ENCODE measurements at regions not wholly inside any gene's neighbourhood (a gene's known extent, or its start where the extent isn't known, plus 50 kb on each side); places are given as distances from the start of the nearest gene placed in this dataset.
"Not testable (repeated sequence)": the region's sequence is repeated elsewhere in the genome, so short reads cannot be mapped to it uniquely, and the experiment has no call there.

DNA sequence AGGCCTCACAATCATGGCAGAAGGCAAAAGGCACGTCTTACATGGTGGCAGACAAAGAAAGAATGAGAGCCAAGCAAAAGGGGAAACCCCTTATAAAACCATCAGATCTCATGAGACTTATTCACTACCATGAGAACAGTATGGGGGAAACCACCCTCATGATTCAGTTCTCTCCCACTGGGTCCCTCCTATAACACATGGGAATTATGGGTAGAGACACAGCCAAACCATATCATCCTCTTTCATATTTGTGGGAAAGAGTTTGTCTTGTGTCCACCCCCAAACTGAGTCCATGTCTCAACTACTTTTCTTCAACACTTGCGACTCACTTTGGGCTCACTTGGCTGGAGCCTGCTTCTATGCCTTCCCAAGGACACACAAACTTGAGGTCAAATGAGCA is 162.5 kb downstream of the TTC8 start:
- TF ChIP-seq, protein P1, sequence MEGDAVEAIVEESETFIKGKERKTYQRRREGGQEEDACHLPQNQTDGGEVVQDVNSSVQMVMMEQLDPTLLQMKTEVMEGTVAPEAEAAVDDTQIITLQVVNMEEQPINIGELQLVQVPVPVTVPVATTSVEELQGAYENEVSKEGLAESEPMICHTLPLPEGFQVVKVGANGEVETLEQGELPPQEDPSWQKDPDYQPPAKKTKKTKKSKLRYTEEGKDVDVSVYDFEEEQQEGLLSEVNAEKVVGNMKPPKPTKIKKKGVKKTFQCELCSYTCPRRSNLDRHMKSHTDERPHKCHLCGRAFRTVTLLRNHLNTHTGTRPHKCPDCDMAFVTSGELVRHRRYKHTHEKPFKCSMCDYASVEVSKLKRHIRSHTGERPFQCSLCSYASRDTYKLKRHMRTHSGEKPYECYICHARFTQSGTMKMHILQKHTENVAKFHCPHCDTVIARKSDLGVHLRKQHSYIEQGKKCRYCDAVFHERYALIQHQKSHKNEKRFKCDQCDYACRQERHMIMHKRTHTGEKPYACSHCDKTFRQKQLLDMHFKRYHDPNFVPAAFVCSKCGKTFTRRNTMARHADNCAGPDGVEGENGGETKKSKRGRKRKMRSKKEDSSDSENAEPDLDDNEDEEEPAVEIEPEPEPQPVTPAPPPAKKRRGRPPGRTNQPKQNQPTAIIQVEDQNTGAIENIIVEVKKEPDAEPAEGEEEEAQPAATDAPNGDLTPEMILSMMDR (IDR thresholded peaks at IDR 0.05 in 2 of 3, conservative IDR thresholded peaks at IDR 0.05 in 1 of 3; ENCODE audit: control insufficient read depth in 2 of 3, extremely low read depth in 1 of 3, insufficient read depth in 1 of 3, low read depth in 3 of 3, low read length in 3 of 3): not testable (repeated sequence)
- TF ChIP-seq HDAC2 (IDR thresholded peaks at IDR 0.05); ZNF207 (IDR thresholded peaks at IDR 0.05; ENCODE audit: borderline replicate concordance); POLR2A (IDR thresholded peaks at IDR 0.05; ENCODE audit: low read depth, low read length); TBL1XR1 (IDR thresholded peaks at IDR 0.05; ENCODE audit: low read depth, low read length); JUNB (IDR thresholded peaks at IDR 0.05); CEBPB (IDR thresholded peaks at IDR 0.05; ENCODE audit: borderline replicate concordance in 1 of 2, low read depth in 2 of 2, low read length in 2 of 2); BCL11A (IDR thresholded peaks at IDR 0.05; ENCODE audit: low read depth, low read length): not testable (repeated sequence)
- TF ChIP-seq, protein P2, sequence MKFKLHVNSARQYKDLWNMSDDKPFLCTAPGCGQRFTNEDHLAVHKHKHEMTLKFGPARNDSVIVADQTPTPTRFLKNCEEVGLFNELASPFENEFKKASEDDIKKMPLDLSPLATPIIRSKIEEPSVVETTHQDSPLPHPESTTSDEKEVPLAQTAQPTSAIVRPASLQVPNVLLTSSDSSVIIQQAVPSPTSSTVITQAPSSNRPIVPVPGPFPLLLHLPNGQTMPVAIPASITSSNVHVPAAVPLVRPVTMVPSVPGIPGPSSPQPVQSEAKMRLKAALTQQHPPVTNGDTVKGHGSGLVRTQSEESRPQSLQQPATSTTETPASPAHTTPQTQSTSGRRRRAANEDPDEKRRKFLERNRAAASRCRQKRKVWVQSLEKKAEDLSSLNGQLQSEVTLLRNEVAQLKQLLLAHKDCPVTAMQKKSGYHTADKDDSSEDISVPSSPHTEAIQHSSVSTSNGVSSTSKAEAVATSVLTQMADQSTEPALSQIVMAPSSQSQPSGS (IDR thresholded peaks at IDR 0.05; ENCODE audit: low read length): not testable (repeated sequence)
- TF ChIP-seq, protein P3, sequence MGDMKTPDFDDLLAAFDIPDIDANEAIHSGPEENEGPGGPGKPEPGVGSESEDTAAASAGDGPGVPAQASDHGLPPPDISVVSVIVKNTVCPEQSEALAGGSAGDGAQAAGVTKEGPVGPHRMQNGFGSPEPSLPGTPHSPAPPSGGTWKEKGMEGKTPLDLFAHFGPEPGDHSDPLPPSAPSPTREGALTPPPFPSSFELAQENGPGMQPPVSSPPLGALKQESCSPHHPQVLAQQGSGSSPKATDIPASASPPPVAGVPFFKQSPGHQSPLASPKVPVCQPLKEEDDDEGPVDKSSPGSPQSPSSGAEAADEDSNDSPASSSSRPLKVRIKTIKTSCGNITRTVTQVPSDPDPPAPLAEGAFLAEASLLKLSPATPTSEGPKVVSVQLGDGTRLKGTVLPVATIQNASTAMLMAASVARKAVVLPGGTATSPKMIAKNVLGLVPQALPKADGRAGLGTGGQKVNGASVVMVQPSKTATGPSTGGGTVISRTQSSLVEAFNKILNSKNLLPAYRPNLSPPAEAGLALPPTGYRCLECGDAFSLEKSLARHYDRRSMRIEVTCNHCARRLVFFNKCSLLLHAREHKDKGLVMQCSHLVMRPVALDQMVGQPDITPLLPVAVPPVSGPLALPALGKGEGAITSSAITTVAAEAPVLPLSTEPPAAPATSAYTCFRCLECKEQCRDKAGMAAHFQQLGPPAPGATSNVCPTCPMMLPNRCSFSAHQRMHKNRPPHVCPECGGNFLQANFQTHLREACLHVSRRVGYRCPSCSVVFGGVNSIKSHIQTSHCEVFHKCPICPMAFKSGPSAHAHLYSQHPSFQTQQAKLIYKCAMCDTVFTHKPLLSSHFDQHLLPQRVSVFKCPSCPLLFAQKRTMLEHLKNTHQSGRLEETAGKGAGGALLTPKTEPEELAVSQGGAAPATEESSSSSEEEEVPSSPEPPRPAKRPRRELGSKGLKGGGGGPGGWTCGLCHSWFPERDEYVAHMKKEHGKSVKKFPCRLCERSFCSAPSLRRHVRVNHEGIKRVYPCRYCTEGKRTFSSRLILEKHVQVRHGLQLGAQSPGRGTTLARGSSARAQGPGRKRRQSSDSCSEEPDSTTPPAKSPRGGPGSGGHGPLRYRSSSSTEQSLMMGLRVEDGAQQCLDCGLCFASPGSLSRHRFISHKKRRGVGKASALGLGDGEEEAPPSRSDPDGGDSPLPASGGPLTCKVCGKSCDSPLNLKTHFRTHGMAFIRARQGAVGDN (IDR thresholded peaks at IDR 0.05): not testable (repeated sequence)
